SK-N-SH (cell line): ENCODE measurements at regions not wholly inside any gene's neighbourhood (a gene's known extent, or its start where the extent isn't known, plus 50 kb on each side); places are given as distances from the start of the nearest gene placed in this dataset.
A peak's percentile ranks its signal among the peaks of the same experiment; 100 is the strongest.

Experiments used
- CTCF ChIA-PET: fragments of 300-600, 350-600 bp; formaldehyde crosslinking; extraction: SDS; loops from one replicate; lab custom pipeline; 2021; lab: Yijun Ruan, JAX
- POLR2A ChIA-PET: fragments of 350-600 bp; sonication (Branson Sonifier 250); formaldehyde crosslinking; extraction: SDS; loops from one replicate; lab custom pipeline; 2020; ENCODE audit warnings: antibody characterized with exemption, inconsistent platforms; lab: Yijun Ruan, JAX
- DNase-seq: peaks from one replicate; pipeline ENCODE4 v3.0.0; 2012
- H2AFZ ChIP-seq: fragments of 200-600 bp; sonication (generic); 2 replicates; pipeline ENCODE4 v1.8.1; 2016; ENCODE audit warnings: antibody characterized with exemption, mild to moderate bottlenecking, low read depth
- H3F3A ChIP-seq: fragments of 200-600 bp; sonication (generic); replicated peaks from 2 replicates; pipeline ENCODE3; 2016; ENCODE audit warnings: antibody characterized with exemption, mild to moderate bottlenecking; ENCODE audit not compliant: insufficient read depth
- H3K27ac ChIP-seq, 2 experiments: fragments of 200-500 bp in 1 of 2; fragments of 200-600 bp in 1 of 2; sonication (Bioruptor generic) in 1 of 2; sonication (generic), shearing (Covaris generic) in 1 of 2; 2 replicates each; pipeline versions ENCODE4 v1.5.1 to v1.6.1; 2014 to 2016; ENCODE audit warnings: low read depth in 2 of 2, inconsistent platforms in 1 of 2, low read length in 1 of 2, mild to moderate bottlenecking in 1 of 2, mixed read lengths in 1 of 2
- H3K27me3 ChIP-seq: fragments of 200-600 bp; sonication (generic), shearing (Covaris generic); 2 replicates; pipeline ENCODE4 v1.6.1; 2016; ENCODE audit warnings: mixed run types; ENCODE audit not compliant: insufficient read depth
- H3K36me3 ChIP-seq, 2 experiments: fragments of 200-500 bp in 1 of 2; fragments of 200-600 bp in 1 of 2; sonication (Bioruptor generic) in 1 of 2; sonication (generic) in 1 of 2; replicated peaks in 1 of 2; 2 replicates each; pipeline versions ENCODE3 to v1.5.1; 2014 to 2016; ENCODE audit warnings: low read length in 1 of 2, mild to moderate bottlenecking in 1 of 2; ENCODE audit not compliant: insufficient read depth in 2 of 2, control insufficient read depth in 1 of 2
- H3K4me1 ChIP-seq, 2 experiments: fragments of 200-500 bp in 1 of 2; fragments of 200-600 bp in 1 of 2; sonication (Bioruptor generic) in 1 of 2; sonication (generic), shearing (Covaris generic) in 1 of 2; 2 replicates each; pipeline versions ENCODE4 v1.5.1 to v1.6.1; 2014 to 2016; ENCODE audit warnings: low read depth in 1 of 2, low read length in 1 of 2, mixed run types in 1 of 2; ENCODE audit not compliant: insufficient read depth in 2 of 2, control insufficient read depth in 1 of 2
- H3K4me2 ChIP-seq: fragments of 200-600 bp; sonication (generic), shearing (Covaris generic); 2 replicates; pipeline ENCODE4 v1.6.1; 2017; ENCODE audit warnings: mixed run types
- H3K4me3 ChIP-seq, 2 experiments: fragments of 200-500 bp in 1 of 2; fragments of 200-600 bp in 1 of 2; sonication (Bioruptor generic) in 1 of 2; sonication (generic), shearing (Covaris generic) in 1 of 2; 2 replicates each; pipeline versions ENCODE4 v1.5.1 to v1.8.1; 2014 to 2016; ENCODE audit warnings: low read depth in 2 of 2, inconsistent platforms in 1 of 2, low read length in 1 of 2, mild to moderate bottlenecking in 1 of 2, mixed read lengths in 1 of 2, moderate library complexity in 1 of 2
- H3K79me2 ChIP-seq: fragments of 200-600 bp; sonication (generic); 2 replicates; pipeline ENCODE4 v1.8.1; 2017; ENCODE audit warnings: mild to moderate bottlenecking; ENCODE audit not compliant: insufficient read depth
- H3K9ac ChIP-seq: fragments of 200-600 bp; sonication (generic); 2 replicates; pipeline ENCODE4 v1.6.1; 2017; ENCODE audit warnings: mixed run types
- H3K9me2 ChIP-seq: fragments of 200-600 bp; sonication (generic); 2 replicates; pipeline ENCODE4 v1.6.1; 2017; ENCODE audit warnings: mixed run types
- H3K9me3 ChIP-seq: fragments of 200-600 bp; sonication (generic); 2 replicates; pipeline ENCODE4 v1.6.1; 2017; ENCODE audit warnings: mixed run types, mild to moderate bottlenecking, moderate library complexity
- H4K20me1 ChIP-seq: fragments of 200-600 bp; sonication (generic); 2 replicates; pipeline ENCODE4 v1.6.1; 2017; ENCODE audit warnings: mild to moderate bottlenecking, mixed run types; ENCODE audit not compliant: insufficient read depth
- EP300 ChIP-seq, 2 experiments: IDR thresholded peaks; 2 replicates each; pipeline versions ENCODE4 v1.4.0 to v1.6.1; 2012; ENCODE audit warnings: borderline replicate concordance in 1 of 2, low read depth in 1 of 2, low read length in 1 of 2
- FOXJ3 ChIP-seq: sonication (generic); formaldehyde crosslinking; IDR thresholded peaks from 2 replicates; pipeline ENCODE4 v1.5.1; 2020; ENCODE audit warnings: mild to moderate bottlenecking, missing genetic modification reagents
- MXI1 ChIP-seq: IDR thresholded peaks from 2 replicates; pipeline ENCODE4 v1.6.1; 2012; ENCODE audit warnings: mild to moderate bottlenecking, low read depth, low read length, improper control_type of control experiment
- NFIC ChIP-seq: IDR thresholded peaks from 2 replicates; pipeline ENCODE4 v1.4.0; 2012; ENCODE audit warnings: borderline replicate concordance
- NRF1 ChIP-seq: IDR thresholded peaks from 2 replicates; pipeline ENCODE4 v1.6.1; 2012; ENCODE audit warnings: low read depth, mild to moderate bottlenecking, low read length
- POLR2AphosphoS5 ChIP-seq: IDR thresholded peaks from 2 replicates; pipeline ENCODE4 v1.6.1; 2012; ENCODE audit warnings: low read depth, low read length
- RAD21 ChIP-seq: IDR thresholded peaks from 2 replicates; pipeline ENCODE4 v1.6.1; 2012; ENCODE audit warnings: mild to moderate bottlenecking, low read length
- RFX5 ChIP-seq: IDR thresholded peaks from 2 replicates; pipeline ENCODE4 v1.6.1; 2012; ENCODE audit warnings: mild to moderate bottlenecking, improper control_type of control experiment, low read length
- RXRA ChIP-seq: IDR thresholded peaks from 2 replicates; pipeline ENCODE4 v1.4.0; 2012; ENCODE audit warnings: low read depth, mild to moderate bottlenecking, borderline replicate concordance
- TCF12 ChIP-seq: IDR thresholded peaks from 2 replicates; pipeline ENCODE4 v1.4.0; 2012
- TEAD4 ChIP-seq: IDR thresholded peaks from 2 replicates; pipeline ENCODE4 v1.4.0; 2012; ENCODE audit warnings: mild to moderate bottlenecking, borderline replicate concordance; ENCODE audit not compliant: insufficient read depth
- WGBS: methylation state at CpG from one replicate; pipeline ENCODE4 v1.1.6; 2017; ENCODE audit warnings: low lambda C conversion rate; 5-methylcytosine and 5-hydroxymethylcytosine counted together
- TF ChIP-seq, protein P1 (sequence below): IDR thresholded peaks from 2 replicates; pipeline ENCODE4 v1.4.0; 2012; ENCODE audit warnings: low read depth
- TF ChIP-seq, protein P2 (sequence below): IDR thresholded peaks from 2 replicates; pipeline ENCODE4 v1.4.0; 2012; ENCODE audit warnings: low read depth, borderline replicate concordance
- TF ChIP-seq, protein P3 (sequence below): IDR thresholded peaks from 2 replicates; pipeline ENCODE4 v1.4.0; 2012; ENCODE audit warnings: low read depth, borderline replicate concordance

DNA sequence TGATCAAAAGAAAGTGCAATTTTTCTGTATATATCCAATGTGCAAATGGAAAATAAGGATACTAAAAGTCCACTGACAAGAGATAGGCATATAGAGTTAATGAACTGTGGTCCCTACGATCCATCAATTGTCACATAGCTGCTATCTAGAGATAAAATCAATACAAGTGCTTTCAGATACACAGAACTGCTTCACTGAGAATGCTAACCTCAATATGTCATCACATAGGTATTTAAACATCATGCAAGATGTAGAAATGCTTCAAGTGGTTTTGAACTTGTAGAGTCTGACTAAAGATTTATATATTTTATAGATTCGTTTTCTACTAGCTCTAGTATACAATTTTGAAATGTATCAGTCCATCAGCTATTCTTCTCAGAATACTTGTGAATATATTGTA lies 1604.7 kb downstream of the PLA2G4A start (continued):
- peak; percentile 57 for TF ChIP-seq TCF12
- no peak for TF ChIP-seq RAD21
- peak in 1 of 2 experiments; percentile 42; a peak in 1 of 4 replicates for TF ChIP-seq EP300 (IDR thresholded peaks at IDR 0.05; ENCODE audit: borderline replicate concordance in 1 of 2, low read depth in 1 of 2, low read length in 1 of 2)

DNA sequence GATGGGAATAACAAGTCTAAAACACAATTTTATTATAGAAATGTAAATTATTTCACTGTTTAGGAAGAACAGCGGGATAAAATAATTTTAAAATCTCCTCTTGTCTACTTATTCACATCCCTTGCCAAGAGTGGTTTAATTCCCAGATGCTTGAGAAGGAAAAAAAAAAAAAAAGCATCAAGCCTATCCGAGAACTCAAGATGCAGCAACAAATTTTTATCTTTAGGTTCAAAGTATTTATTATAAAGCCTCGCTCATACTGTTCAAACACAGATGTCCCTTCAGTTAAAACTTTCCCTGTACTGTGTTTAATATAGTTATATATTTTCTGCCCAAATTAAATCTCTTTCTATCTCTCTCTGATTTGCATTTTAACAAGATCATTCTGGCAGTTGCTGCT lies 1615.8 kb downstream of the PLA2G4A start:
- no peaks in the 10 kb centered on the region for H3F3A ChIP-seq
- no peaks in the 10 kb centered on the region for H4K20me1 ChIP-seq
- TF ChIP-seq RXRA, result no peak
- TF ChIP-seq RFX5, result no peak
- TF ChIP-seq NRF1, result no peak
- TF ChIP-seq, protein P1, sequence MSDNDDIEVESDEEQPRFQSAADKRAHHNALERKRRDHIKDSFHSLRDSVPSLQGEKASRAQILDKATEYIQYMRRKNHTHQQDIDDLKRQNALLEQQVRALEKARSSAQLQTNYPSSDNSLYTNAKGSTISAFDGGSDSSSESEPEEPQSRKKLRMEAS, result no peak
- H3K9ac ChIP-seq, result no peak overlapping the region
- no peak overlapping the region for H3K4me2 ChIP-seq
- whole genome bisulfite sequencing, result 87% methylated on average over 3 of the region's 3 CpGs
- H3K4me3 ChIP-seq, result no peak overlapping the region
- H3K4me1 ChIP-seq, result no peaks in the 10 kb centered on the region; a peak in 1 of 4 replicates
- no peak overlapping the region for H3K27ac ChIP-seq
- CTCF ChIA-PET, result no interaction called here
- DNase-seq, result no peak
- no peaks in the 10 kb centered on the region for H3K36me3 ChIP-seq
- H3K27me3 ChIP-seq, result no peaks in the 10 kb centered on the region
- no peaks in the 10 kb centered on the region for H3K79me2 ChIP-seq
- H3K9me2 ChIP-seq, result no peaks in the 10 kb centered on the region
- no peaks in the 10 kb centered on the region for H3K9me3 ChIP-seq
- POLR2A ChIA-PET, result no interaction called here
- H2AFZ ChIP-seq, result no peak overlapping the region

DNA sequence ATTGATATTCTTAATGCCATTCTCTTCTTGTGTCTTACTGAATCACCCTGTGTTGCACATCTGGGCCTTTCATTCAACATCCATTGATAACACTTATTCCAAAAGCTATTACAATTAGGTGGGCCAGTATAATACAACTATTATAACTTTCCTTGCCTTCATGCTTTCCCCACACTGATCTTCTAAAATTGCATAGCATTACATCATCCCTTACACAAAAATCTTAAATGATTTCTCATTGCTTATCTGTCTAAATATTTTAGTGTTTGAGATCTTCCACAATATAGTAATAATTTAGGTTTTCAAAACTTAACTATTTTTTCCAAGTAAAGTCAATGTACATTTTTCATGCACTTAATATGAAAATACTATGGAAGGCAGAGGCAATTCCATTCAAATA lies 1634.1 kb downstream of the PLA2G4A start:
- ChIA-PET CTCF (no interaction called here), POLR2A (no interaction called here)
- Histone ChIP-seq H3K9ac (no peak overlapping the region), H4K20me1 (no peaks in the 10 kb centered on the region), H3K9me2 (no peaks in the 10 kb centered on the region), H3K4me3 (no peak overlapping the region), H3K4me1 (no peaks in the 10 kb centered on the region), H3K9me3 (no peaks in the 10 kb centered on the region), H3K27ac (no peak overlapping the region), H3K79me2 (no peaks in the 10 kb centered on the region), H3K27me3 (no peaks in the 10 kb centered on the region), H3K36me3 (no peaks in the 10 kb centered on the region), H3K4me2 (no peak overlapping the region), H2AFZ (no peak overlapping the region), H3F3A (no peaks in the 10 kb centered on the region)
- DNase-seq, result no peak
- TF ChIP-seq TEAD4 (no peak), RFX5 (no peak), RXRA (no peak), FOXJ3 (CRISPR knock-in tag) (no peak), NFIC (no peak), TCF12 (no peak), MXI1 (no peak), POLR2AphosphoS5 (no peak)
- TF ChIP-seq, protein P2, sequence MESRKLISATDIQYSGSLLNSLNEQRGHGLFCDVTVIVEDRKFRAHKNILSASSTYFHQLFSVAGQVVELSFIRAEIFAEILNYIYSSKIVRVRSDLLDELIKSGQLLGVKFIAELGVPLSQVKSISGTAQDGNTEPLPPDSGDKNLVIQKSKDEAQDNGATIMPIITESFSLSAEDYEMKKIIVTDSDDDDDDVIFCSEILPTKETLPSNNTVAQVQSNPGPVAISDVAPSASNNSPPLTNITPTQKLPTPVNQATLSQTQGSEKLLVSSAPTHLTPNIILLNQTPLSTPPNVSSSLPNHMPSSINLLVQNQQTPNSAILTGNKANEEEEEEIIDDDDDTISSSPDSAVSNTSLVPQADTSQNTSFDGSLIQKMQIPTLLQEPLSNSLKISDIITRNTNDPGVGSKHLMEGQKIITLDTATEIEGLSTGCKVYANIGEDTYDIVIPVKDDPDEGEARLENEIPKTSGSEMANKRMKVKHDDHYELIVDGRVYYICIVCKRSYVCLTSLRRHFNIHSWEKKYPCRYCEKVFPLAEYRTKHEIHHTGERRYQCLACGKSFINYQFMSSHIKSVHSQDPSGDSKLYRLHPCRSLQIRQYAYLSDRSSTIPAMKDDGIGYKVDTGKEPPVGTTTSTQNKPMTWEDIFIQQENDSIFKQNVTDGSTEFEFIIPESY, result no peak
- TF ChIP-seq, protein P3, sequence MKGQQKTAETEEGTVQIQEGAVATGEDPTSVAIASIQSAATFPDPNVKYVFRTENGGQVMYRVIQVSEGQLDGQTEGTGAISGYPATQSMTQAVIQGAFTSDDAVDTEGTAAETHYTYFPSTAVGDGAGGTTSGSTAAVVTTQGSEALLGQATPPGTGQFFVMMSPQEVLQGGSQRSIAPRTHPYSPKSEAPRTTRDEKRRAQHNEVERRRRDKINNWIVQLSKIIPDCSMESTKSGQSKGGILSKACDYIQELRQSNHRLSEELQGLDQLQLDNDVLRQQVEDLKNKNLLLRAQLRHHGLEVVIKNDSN, result no peak
